NCI-H82 (cell line): ENCODE measurements at regions not wholly inside any gene's neighbourhood (a gene's known extent, or its start where the extent isn't known, plus 50 kb on each side); places are given as distances from the start of the nearest gene placed in this dataset.
"Not testable (repeated sequence)": the region's sequence is repeated elsewhere in the genome, so short reads cannot be mapped to it uniquely, and the experiment has no call there.

ENCODE experiments used
- DNase-seq: peaks from one replicate; lab custom pipeline; 2025; lab: John Stamatoyannopoulos, UW

DNA sequence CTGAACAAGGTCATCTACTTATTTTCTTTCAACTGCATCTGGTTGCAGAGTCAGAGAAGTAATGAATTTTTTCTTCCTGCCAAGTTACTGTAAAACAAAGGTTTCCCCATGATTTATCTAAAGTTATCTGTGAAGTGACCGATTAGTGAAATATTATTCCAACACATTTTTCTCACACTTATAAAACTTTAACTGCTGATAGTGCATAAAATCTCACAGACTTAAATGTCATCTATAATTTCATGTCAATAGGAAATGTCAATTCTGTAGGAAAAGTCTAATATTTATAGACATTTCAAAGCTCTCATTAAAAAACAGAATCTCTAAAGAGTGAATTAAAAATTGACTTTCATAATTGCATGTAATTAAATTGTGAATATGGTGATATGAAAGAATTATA, 397.2 kb downstream of the SLITRK1 start:
- DNase-seq, result no peak

DNA sequence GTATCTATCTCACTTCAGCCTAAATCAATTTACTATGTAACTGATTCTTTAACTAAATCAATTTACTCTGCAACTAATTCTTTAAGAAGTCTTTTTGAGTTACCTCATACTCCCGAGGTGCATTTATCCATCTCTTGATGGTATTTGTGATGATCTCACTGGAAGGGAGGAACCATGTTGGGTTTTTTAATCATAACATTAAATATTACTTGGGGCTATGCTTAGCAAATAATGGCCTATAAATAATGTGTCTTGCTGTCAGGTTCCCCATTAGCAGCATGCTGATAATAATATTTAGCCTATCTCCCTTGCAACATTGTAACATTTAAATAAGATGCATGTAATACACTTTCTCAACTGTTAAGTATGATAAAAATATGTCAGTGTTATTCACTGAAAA, 411.3 kb downstream of the SLITRK1 start:
- DNase-seq, result no peak

DNA sequence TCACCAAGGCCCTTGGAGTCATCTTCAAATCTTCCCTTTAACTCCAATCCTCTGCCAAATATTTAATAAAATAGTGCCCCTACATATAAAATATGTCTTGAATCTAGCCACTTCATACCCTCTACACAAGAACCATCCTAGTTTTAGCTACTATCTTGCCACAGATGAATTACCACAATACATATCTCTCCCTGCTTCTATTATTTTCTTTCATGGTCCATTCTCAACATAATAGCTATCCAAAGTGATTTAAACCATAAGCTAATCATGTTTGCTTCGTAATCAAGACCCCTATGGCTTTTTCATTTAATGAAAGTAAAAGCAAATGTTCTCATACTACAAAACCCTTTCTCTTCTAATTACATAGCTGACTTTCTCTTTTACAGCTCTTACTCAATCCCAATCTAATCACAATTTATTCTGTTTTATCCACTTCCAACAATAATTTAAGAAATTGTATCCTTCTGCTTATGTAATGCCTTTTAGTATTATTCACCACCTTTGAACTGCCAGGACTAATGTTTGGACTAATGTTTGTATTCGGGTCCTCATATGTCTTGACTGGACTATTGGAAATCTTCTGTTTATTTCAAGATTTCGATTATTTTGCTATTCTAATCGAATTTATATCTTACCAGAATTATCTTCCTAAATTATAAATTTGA, 412.0 kb downstream of the SLITRK1 start:
- DNase-seq, result no peak

DNA sequence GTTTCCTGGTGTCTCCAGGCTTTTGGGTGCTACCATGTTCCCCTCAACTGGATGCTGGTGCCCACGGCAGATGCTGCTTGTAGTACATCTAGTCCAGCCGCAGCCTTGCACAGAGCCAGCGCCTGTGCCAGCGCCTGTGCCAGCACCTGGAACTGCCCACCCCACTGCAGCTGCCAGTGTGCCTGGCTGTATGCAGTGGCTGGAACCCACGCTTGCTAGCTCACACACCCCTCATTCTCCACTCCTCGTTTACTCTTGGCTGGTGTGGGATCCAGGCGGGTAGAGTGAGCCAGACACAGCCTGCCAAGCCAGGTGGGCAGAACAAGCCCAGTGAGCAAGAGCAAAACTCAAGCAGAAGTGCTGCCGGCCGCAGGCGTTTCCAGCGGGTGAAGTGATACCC, 428.6 kb downstream of the SLITRK1 start:
- no peak for DNase-seq

DNA sequence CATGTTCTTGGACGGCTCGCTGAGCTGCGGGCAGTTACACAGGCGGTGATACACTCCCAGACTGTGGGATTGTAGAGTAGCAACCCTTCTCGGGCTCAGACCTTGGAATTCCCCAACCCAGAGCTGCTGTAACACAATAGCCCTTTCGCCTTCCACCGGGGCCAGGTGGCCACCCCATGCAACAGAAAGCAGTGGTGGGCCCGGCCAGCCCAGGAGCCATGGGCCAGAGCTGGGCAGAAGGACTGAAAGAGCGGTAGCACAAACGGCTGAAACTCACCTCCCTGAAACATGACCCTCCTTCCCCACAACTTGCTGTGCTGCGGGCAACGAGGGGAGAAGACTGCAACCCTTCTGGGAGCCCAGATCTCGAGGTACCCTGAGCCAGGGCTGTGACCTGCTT, 429.0 kb downstream of the SLITRK1 start:
- no peak for DNase-seq

DNA sequence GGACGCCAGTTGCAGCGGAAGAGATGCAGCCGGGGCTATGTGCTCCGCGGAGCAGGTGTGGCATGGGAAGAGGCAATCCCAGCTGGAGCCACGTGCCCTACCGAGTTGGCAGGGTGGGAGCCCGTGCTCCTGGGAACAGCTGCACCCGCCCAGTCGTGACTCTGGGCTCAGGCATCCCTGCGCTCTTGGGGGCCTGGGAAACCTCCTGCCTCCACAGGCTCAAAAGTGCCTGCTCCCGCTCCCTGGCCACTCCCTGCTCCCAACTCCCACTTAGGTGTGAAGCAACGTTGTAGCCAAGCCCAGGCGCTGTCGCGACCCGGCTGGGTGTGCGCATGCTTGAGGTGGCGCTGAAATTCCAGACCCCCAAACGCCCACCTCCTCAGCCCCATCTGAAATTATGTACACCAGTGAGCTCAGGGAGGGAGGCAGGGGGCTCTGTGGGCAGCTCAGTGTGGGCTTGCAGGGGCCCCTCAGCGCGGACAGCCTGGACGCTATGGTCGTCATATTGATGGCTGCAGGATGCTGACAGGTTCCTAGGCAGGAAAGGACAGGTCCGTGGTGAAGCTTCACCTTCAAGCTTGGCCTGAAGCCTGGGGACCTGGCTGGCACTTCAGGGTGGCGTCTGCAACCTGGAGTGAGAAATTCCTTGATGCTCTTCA, 429.9 kb downstream of the SLITRK1 start:
- no peak for DNase-seq

DNA sequence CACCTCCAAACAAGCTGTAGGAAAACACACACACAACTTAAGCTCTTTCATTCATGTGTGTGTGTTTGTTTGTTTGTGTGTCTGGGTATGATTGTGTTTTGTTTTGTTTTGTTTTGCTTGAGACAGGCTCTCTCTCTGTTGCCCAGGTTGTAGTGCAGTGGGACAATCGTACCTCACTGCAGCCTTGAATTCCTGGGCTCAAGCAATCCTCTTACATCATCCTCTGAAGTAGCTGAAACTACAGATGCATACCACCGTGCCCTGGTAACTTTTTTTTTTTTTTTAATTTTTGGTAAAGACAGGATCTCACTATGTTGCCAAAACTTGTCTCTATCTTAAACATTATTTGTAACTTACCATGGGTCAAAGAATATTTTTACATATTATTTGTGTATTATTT, 431.7 kb downstream of the SLITRK1 start:
- no peak for DNase-seq

DNA sequence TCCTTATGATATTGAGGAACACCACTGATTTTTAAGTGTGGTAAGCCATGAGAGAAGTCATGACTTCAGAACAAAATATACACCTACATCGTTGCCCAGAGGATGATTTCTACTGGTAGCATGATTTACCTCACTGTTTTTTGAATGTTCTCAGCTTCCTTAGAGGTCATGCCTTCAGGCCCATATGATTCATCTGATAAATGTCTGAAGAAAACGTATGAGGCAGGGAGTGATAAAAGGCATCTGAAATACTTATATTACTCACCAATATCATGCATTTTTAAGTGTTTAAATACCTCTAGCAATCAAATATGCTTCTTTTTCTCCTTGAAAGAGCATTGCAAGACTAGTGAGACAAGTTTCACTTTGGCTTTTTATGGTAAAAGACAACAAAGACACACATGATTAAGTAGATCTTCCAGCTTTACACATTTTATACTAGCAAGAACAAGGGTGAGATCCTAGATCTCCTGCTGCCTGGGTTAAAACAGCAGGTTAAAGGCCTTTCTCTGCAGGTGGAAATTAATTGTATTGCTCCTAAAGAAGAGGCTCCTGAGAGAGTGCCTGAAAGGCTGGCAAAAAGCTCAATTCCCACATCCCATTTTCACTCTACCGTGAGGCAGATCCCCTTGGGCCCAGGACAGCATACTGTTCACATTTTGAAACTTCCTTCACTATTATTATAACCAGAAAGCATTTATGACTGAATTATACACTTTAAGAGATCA, 432.4 kb downstream of the SLITRK1 start:
- no peak for DNase-seq

DNA sequence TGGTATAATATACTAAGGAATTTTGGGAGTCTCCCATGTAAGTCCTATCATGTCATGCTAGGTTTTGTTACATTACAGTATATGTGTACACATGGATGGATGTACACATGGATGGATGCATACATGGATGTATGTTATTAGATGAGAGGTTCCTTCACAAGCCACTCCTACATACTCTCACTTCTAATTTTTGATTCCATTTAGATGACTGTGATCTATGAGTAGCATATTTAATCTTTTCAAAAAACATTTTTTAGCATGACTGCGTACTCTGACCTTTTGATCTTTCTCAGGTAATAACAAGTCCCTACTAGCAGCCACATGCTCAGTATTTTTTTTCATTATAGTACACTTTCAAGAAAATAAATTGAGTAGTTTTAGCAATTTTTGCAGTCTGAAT, 441.8 kb downstream of the SLITRK1 start:
- DNase-seq, result no peak

DNA sequence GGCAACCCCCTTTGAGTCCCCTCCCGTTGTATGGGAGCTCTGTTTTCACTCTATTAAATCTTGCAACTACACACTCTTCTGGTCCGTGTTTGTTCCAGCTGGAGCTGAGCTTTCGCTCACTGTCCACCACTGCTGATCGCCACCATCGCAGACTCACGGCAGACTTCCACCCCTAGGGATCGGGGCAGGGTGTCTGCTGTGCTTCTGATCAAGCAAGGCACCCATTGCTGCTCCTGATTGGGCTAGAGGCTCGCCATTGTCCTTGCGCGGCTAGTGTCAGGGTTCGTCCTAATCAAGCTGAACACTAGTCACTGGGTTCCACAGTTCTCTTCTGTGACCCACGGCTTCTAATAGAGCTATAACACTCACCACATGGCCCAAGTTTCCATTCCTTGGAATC, 442.8 kb downstream of the SLITRK1 start:
- not testable (repeated sequence) for DNase-seq

DNA sequence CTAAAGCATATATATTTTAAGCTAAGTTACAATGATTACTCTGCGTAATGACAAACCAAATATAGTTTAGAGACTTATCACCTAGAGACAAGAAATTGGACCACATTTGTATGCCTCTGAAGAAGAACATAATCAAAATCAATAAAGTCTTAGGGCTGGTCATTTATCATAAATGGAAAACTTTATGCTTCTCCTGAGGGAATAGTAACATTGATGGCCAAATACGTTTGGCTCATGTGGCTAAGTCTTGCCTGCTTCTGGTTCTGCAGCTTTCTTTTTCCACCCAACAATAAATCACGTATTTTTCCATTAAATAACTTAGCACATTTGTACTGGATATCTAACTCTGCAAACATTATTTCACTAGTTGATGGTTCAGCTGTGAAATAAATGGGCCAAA, 458.4 kb downstream of the SLITRK1 start:
- no peak for DNase-seq

DNA sequence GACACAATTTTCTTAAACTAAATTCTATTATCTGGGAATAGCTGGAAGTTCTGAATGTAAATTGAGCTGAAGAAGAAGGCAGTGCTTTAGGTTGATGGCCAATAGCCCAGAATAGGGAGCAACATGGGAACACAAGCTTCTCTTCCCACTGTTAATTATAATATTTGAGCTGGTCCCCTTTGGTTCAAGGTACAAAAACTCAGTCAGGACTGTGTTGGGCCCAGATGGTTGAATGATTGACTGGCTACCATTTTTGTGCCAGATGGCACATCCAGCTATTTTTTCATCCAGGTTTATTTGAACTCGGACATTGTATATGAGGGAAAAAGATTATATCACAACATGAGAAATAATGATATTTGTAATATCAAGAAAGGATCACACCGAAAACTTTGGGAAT, 458.9 kb downstream of the SLITRK1 start:
- DNase-seq, result no peak

DNA sequence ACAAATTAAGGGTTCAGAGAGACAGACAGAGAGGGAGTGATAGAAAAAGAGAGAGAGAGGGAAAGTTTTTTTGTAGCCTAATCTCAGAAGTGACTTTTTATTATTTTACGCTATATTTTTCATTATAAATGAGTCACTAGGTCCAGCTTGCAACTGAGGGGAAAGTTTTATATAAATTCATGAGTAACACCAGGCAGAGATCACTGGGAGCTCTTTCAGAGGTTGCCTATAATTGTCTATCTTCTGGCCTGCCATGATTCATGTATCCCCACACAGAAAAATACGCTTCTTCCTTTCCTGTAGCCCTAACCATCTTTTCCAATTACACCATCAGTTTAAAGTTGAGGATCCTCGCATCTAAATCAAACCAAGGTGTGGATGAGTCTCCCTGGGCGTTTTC, 467.9 kb downstream of the SLITRK1 start:
- no peak for DNase-seq

DNA sequence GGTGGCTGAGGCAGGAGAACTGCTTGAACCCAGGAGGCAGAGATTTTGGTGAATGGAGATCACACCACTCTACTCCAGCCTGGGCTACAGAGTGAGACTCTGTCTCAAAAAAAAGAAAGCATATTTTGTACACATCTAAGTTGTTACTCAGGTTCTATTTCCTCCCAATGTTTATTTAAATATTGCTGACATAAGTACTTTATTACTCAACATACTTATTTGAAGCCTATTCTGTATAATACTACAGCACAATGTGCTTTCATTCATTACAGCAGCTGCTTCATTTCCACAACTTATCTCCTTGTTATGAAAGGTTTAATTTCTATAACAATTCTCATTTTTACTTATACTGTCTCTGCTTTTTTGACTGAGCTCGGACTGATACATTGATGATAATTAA, 495.7 kb downstream of the SLITRK1 start:
- DNase-seq, result no peak

DNA sequence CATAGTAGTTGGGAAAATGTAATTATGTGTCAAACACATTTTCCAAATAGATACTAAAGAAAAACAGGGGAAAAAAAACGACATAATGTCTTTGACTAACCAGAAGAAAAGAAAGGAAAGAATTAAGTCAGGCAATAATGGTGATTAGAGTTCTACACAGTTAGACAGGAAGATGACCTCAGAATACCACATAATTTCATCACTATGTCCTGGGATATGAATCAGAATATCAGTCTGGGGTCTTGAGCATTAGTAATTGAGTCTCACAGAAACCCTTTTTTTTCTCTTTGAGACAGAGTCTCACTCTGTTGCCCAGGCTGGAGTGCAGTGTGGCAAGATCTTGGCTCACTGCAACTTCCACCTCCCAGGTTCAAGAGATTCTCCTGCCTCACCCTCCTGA, 503.4 kb downstream of the SLITRK1 start:
- DNase-seq, result no peak

DNA sequence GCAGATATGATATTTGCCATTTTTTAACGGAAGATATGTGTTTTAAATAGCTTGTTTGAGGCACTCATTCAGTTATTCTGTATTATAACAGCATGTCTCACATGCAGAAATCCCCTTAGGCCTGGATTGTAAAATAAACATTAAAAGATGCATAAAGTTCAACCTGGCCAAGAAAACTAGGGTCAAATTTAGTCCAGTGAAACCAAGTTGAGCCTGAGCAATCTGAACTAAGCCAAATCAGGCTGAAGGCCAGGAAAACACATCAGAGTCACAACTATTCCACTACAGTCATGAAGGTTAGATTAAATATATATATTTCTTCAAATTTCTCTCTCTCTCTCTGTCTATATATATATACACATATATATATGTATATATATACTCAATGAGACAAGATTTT, 504.8 kb downstream of the SLITRK1 start:
- no peak for DNase-seq

DNA sequence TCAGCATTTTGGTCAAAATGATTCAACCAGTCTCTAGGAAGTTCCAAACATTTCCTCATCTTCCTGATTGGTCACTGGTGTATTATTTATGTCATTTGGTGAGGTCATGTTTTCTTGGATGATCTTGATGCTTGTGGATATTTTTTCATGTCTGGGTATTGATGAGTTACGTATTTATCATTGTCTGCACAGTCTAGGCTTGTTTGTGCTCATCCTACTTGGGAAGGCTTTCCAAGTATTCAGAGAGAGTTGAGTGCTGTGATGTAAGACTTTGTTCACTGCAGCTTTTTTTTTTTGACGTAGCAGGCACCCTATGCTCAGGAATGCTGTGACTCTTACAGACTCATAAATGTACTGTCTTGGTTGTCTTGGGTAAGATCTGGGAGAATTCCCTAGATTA, 509.5 kb downstream of the SLITRK1 start:
- DNase-seq, result no peak

DNA sequence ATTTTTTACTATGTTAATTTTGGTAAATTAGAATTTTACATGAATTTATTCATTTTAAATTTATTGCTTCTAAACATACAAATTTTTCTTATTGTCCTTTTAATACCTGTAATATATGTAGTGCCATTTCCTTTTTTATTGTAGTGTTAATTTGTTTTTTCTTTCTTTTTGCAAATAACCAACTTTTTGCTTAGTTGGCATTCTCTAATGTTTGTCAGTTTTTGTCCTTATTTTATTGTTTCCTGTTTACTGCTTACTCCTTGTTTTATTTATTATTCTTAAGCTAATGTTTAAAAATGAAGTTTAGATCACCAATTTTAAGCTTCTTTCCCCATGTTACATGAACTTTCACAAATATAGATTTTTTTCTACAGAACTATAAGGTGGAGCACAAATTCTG, 516.6 kb downstream of the SLITRK1 start:
- DNase-seq, result no peak

DNA sequence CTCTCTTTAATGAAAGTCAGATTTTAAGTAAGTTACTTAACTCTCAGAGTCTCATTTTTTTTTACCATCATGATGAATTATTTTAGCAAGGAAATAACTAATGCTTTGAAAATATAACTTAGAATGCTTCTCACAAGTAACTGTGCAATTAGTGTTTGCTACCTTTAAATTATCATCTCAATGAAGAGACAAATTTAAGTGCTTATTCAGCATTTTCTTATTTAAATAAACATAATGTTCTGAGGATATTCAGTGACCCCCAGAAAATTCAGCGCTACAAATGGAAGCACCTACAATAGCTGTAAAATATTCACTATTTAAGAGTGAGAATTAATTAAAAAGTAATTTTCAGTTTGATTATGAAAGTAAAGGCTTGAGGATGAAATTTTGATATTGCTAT, 527.2 kb downstream of the SLITRK1 start:
- no peak for DNase-seq

DNA sequence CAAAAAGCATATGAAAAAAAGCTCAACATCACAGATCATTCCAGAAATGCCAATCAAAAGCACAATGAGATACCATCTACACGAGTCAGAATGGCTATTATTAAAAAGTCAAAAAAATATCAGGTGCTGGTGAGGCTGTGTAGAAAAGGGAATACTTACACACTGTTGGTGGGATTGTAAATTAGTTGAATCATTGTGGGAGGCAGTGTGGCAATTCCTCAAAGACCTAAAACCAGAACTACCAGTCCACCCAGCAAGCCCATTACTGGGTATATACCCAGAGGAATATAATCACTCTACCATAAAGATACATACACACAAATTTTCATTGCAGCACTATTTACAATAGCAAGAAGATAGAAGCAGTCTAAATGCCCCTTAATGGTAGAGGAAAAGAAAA, 529.9 kb downstream of the SLITRK1 start:
- no peak for DNase-seq

DNA sequence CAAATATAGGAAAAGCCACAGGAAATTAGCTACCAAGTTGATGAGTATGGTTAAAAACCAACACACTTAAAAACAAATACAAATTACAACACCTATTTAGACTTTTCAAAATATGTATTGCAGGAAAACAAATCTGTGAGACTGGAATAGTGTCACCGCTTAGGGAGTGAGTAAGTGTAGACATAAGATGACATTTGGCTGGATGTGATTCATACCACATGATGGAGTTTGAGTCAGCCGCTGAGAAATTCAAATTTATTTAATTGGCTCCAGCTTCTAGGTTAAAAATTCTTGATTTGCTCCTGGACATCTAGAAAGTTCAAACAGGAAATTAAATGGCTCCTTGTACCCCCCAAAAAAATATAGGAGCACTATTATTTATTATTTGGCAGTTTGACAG, 531.7 kb downstream of the SLITRK1 start:
- DNase-seq, result no peak

DNA sequence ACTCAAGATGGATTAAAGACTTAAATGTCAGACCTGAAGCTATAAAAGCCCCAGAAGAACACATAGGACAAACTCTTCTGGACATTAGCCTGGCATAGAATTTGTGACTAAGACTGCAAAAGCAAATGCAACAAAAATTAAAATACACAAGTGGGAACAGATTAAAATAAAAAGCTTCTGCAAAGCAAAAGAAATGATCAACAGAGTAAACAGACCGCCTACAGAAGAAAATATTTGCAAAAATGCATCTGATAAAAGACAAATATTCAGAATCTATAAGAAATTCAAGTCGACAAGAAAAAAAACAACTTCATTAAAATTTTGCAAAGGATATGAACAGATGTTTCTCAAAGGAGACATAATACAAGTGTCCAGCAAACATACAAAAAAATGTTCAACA, 537.8 kb downstream of the SLITRK1 start:
- no peak for DNase-seq

DNA sequence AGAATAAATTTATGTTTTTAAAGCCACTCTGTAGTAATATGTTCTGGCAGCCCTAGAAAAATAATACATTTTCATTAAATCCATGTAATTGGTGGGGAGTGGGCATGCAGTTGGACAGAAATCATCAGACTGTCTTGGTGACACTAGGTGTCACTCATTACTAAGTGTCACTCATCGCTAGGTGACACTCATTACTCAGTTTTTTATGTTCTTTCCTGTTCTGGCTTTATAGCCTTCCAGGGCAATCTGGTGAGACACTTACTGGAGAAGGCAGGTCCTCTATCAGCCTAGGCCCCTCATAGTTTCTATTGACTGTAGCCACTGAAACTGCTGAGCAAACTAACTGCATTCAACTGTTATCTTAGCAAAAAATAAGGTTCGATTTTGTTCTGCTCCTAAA, 542.1 kb downstream of the SLITRK1 start:
- no peak for DNase-seq
